K562 (cell line): ENCODE measurements at regions not wholly inside any gene's neighbourhood (a gene's known extent, or its start where the extent isn't known, plus 50 kb on each side); places are given as distances from the start of the nearest gene placed in this dataset.

Experiments used
- CEBPG ChIP-seq, 3 experiments: fragments of 200-800 bp in 1 of 3; sonication (Bioruptor generic) in 1 of 3; sonication (generic) in 1 of 3; formaldehyde crosslinking in 1 of 3; IDR thresholded peaks in 2 of 3; conservative IDR thresholded peaks in 1 of 3; 2 replicates each; pipeline versions ENCODE4 v1.6.1 to v1.8.0; 2016 to 2022; ENCODE audit warnings: missing compliant biosample characterization in 2 of 3, missing genetic modification characterization in 2 of 3, mild to moderate bottlenecking in 1 of 3, missing genetic modification reagents in 1 of 3
- DMBX1 ChIP-seq: fragments of 250-450 bp; sonication (Bioruptor Pico); IDR thresholded peaks from 2 replicates; pipeline ENCODE4 v1.8.0; 2022; ENCODE audit warnings: inconsistent platforms, mild to moderate bottlenecking, moderate library complexity, borderline replicate concordance
- FOXK2 ChIP-seq, 2 experiments: fragments of 450-650 bp; IDR thresholded peaks in 1 of 2; conservative IDR thresholded peaks in 1 of 2; 2 replicates each; pipeline ENCODE4 v1.6.1; 2016; ENCODE audit warnings: low read depth in 2 of 2, mild to moderate bottlenecking in 1 of 2
- GATAD2B ChIP-seq: fragments of 450-650 bp; IDR thresholded peaks from 2 replicates; pipeline ENCODE4 v1.6.1; 2017; ENCODE audit warnings: mild to moderate bottlenecking, borderline replicate concordance
- HDGF ChIP-seq: fragments of 450-650 bp; IDR thresholded peaks from 2 replicates; pipeline ENCODE4 v1.6.1; 2016
- KDM4B ChIP-seq, 2 experiments: fragments of 450-650 bp in 1 of 2; sonication (generic) in 1 of 2; IDR thresholded peaks; 2 replicates each; pipeline ENCODE4 v1.6.1; 2016 to 2017; ENCODE audit warnings: borderline replicate concordance in 2 of 2, antibody characterized with exemption in 1 of 2, low read depth in 1 of 2, mild to moderate bottlenecking in 1 of 2
- MEF2A ChIP-seq: IDR thresholded peaks from 2 replicates; pipeline ENCODE4 v1.6.1; 2011; ENCODE audit warnings: low read depth, mild to moderate bottlenecking, low read length, moderate library complexity; ENCODE audit not compliant: control insufficient read depth
- MTA1 ChIP-seq: fragments of 450-650 bp; IDR thresholded peaks from 2 replicates; pipeline ENCODE4 v1.6.1; 2017; ENCODE audit warnings: borderline replicate concordance
- POLR2AphosphoS5 ChIP-seq: IDR thresholded peaks from 2 replicates; pipeline ENCODE4 v1.6.1; 2011; ENCODE audit warnings: mild to moderate bottlenecking, low read depth, low read length, moderate library complexity; ENCODE audit not compliant: control insufficient read depth, insufficient read depth
- PTTG1 ChIP-seq: fragments of 450-650 bp; IDR thresholded peaks from 2 replicates; pipeline ENCODE4 v1.6.1; 2016; ENCODE audit warnings: low read depth, mild to moderate bottlenecking, missing genetic modification characterization, missing compliant biosample characterization
- RBM39 ChIP-seq: fragments of 200-400 bp; formaldehyde crosslinking; optimal IDR thresholded peaks from 2 replicates; pipeline ENCODE3; 2018; ENCODE audit warnings: low read depth, low read length
- RCOR1 ChIP-seq, 2 experiments: IDR thresholded peaks; 2 replicates each; pipeline ENCODE4 v1.6.1; 2012; ENCODE audit warnings: low read depth in 2 of 2, low read length in 2 of 2, borderline replicate concordance in 1 of 2, improper control_type of control experiment in 1 of 2
- SLC30A9 ChIP-seq: fragments of 250-450 bp; sonication (Bioruptor Pico); IDR thresholded peaks from 2 replicates; pipeline ENCODE4 v1.8.0; 2022; ENCODE audit warnings: mild to moderate bottlenecking, moderate library complexity
- SP1 ChIP-seq: sonication (generic); formaldehyde crosslinking; IDR thresholded peaks from 2 replicates; pipeline ENCODE4 v1.8.1; 2022; ENCODE audit warnings: mild to moderate bottlenecking, missing genetic modification reagents
- ZNF140 ChIP-seq: fragments of 250-450 bp; sonication (Bioruptor Pico); IDR thresholded peaks from 2 replicates; pipeline ENCODE4 v1.8.0; 2021; ENCODE audit warnings: moderate library complexity, mild to moderate bottlenecking, inconsistent platforms
- ZNF174 ChIP-seq: fragments of 250-450 bp; sonication (Bioruptor Pico); IDR thresholded peaks from 2 replicates; pipeline ENCODE4 v1.4.0; 2020; ENCODE audit warnings: mild to moderate bottlenecking
- ZNF507 ChIP-seq: conservative IDR thresholded peaks from 2 replicates; pipeline ENCODE4 v1.6.1; 2017; ENCODE audit warnings: missing genetic modification characterization, missing compliant biosample characterization
- ZNF644 ChIP-seq: fragments of 200-800 bp; sonication (Bioruptor generic); IDR thresholded peaks from 2 replicates; pipeline ENCODE4 v1.6.1; 2016; ENCODE audit warnings: low read depth, missing genetic modification characterization, missing compliant biosample characterization
- ZNF764 ChIP-seq: fragments of 250-450 bp; sonication (Bioruptor Pico); IDR thresholded peaks from 2 replicates; pipeline ENCODE4 v1.4.0; 2020; ENCODE audit warnings: low read depth, mild to moderate bottlenecking, moderate library complexity
- TF ChIP-seq, protein P1 (sequence below): fragments of 450-650 bp; formaldehyde crosslinking; IDR thresholded peaks from 2 replicates; pipeline ENCODE4 v1.4.0; 2020; ENCODE audit warnings: mild to moderate bottlenecking, moderate library complexity
- TF ChIP-seq, protein P2 (sequence below): sonication (generic); formaldehyde crosslinking; IDR thresholded peaks from 2 replicates; pipeline ENCODE4 v1.8.1; 2022; ENCODE audit warnings: missing genetic modification reagents
- TF ChIP-seq, protein P3 (sequence below): fragments of 450-650 bp; IDR thresholded peaks from one replicate; pipeline ENCODE4 v1.6.1; 2018; ENCODE audit warnings: mild to moderate bottlenecking, moderate library complexity; ENCODE audit not compliant: partially characterized antibody

DNA sequence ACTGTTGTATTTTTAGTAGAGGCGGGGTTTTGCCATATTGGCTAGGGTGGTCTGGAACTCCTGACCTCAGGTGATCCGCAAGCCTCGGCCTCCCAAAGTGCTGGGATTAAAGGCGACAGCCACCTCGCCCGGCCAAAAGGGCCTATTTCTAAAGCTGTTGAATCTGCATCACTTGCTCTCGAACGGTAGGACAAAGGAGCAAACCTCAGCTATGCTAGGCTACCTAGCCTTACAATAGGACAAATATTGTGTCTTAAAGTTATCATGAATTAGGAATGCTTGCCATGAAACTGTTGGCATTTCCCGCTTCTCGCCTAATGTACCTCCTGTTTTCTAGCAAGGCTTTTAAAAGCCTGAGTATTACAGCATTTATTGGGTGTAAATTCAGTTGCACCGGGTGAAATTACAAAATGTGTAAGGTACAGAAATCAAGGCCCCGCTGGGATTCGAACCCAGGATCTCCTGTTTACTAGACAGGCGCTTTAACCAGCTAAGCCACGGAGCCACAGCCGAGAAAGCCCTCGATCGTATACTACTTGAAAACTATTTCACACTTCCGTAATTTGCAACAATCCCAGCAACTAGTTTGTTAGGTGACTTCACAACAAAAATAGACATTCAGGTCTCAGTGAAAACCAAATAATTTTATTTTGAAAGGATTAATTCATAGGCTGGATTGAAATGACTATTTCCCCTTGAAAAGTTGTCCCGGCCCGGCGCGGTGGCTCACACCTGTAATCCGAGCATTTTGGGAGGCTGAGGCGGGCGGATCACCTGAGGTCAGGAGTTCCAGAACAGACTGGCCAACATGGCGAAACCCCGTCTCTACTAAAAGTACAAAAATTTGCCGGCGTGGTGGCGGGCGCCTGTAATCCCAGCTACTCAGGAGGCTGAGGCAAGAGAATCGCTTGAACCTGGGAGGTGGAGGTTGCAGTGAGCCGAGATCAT, 211.6 kb upstream of the ZNF184 start (continued):
- TF ChIP-seq MEF2A (no peak), FOXK2 (conservative IDR thresholded peaks at IDR 0.05 in 1 of 2, IDR thresholded peaks at IDR 0.05 in 1 of 2; ENCODE audit: low read depth in 2 of 2) (peak; percentile 84 to 89), ZNF644 (tag) (0 out of 2 replicates have a peak, but pooled peaks have one; percentile 53), KDM4B (IDR thresholded peaks at IDR 0.05; ENCODE audit: borderline replicate concordance in 2 of 2, low read depth in 1 of 2) (no peak), RBM39 (no peak), DMBX1 (CRISPR knock-in tag) (peak; percentile 63), PTTG1 (tag) (no peak), ZNF764 (no peak), SLC30A9 (CRISPR knock-in tag) (no peak), ZNF140 (CRISPR knock-in tag) (no peak), MTA1 (peak; percentile 83), HDGF (no peak), RCOR1 (IDR thresholded peaks at IDR 0.05; ENCODE audit: borderline replicate concordance in 1 of 2, low read depth in 2 of 2, low read length in 2 of 2) (peak; percentile 6 to 23; a peak in 1 of 4 replicates), SP1 (CRISPR knock-in tag) (peak; percentile 60), ZNF174 (no peak), ZNF507 (tag) (no peak), POLR2AphosphoS5 (0 out of 2 replicates have a peak, but pooled peaks have one; percentile 15), CEBPG (CRISPR knock-in tag; IDR thresholded peaks at IDR 0.05) (no peak; the same call in 1 of the 2 replicates), CEBPG (tag; conservative IDR thresholded peaks at IDR 0.05 in 1 of 2, IDR thresholded peaks at IDR 0.05 in 1 of 2) (peak; percentile 36 to 69; a peak in 3 of 4 replicates), GATAD2B (0 out of 2 replicates have a peak, but pooled peaks have one; percentile 11)
- TF ChIP-seq, protein P1, sequence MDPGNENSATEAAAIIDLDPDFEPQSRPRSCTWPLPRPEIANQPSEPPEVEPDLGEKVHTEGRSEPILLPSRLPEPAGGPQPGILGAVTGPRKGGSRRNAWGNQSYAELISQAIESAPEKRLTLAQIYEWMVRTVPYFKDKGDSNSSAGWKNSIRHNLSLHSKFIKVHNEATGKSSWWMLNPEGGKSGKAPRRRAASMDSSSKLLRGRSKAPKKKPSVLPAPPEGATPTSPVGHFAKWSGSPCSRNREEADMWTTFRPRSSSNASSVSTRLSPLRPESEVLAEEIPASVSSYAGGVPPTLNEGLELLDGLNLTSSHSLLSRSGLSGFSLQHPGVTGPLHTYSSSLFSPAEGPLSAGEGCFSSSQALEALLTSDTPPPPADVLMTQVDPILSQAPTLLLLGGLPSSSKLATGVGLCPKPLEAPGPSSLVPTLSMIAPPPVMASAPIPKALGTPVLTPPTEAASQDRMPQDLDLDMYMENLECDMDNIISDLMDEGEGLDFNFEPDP (CRISPR knock-in tag) = no peak
- TF ChIP-seq, protein P2, sequence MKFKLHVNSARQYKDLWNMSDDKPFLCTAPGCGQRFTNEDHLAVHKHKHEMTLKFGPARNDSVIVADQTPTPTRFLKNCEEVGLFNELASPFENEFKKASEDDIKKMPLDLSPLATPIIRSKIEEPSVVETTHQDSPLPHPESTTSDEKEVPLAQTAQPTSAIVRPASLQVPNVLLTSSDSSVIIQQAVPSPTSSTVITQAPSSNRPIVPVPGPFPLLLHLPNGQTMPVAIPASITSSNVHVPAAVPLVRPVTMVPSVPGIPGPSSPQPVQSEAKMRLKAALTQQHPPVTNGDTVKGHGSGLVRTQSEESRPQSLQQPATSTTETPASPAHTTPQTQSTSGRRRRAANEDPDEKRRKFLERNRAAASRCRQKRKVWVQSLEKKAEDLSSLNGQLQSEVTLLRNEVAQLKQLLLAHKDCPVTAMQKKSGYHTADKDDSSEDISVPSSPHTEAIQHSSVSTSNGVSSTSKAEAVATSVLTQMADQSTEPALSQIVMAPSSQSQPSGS (CRISPR knock-in tag) = no peak
- TF ChIP-seq, protein P3, sequence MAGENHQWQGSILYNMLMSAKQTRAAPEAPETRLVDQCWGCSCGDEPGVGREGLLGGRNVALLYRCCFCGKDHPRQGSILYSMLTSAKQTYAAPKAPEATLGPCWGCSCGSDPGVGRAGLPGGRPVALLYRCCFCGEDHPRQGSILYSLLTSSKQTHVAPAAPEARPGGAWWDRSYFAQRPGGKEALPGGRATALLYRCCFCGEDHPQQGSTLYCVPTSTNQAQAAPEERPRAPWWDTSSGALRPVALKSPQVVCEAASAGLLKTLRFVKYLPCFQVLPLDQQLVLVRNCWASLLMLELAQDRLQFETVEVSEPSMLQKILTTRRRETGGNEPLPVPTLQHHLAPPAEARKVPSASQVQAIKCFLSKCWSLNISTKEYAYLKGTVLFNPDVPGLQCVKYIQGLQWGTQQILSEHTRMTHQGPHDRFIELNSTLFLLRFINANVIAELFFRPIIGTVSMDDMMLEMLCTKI = no peak
